ENCODE measurements at regions not wholly inside any gene's neighbourhood (a gene's known extent, or its start where the extent isn't known, plus 50 kb on each side); places are given as distances from the start of the nearest gene placed in this dataset.

DNA sequence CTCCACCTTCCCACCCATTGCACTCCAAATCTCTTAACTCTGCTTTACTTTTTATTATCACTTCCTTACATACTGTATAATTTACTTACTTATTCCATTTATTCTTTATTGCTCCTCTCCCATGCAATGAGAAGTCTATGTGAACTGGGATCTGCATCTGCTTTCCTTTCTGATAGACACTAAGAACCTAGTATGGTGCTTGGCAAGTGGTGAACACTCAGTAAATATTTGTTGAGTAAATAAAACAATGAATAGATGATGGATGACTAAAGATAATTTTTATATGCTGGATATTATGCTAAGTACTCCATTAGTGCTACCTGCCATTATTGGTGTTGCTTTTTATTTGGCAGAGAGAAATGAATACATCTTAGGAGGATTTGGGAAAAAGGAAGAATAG lies 151.0 kb downstream of the TPH2 start:
- Histone ChIP-seq H3K4me3 (ENCODE audit: low read depth, low read length, poor library complexity, severe bottlenecking) (no peak overlapping the region), H3K79me2 (ENCODE audit: insufficient read depth, low read depth, low read length) (no peaks in the 10 kb centered on the region), H3K9me2 (ENCODE audit: insufficient read depth, low read length) (no peaks in the 10 kb centered on the region), H3K27ac (ENCODE audit: low read depth, low read length, poor library complexity, severe bottlenecking) (no peak overlapping the region), H3K36me3 (ENCODE audit: insufficient read depth, low read length) (no peaks in the 10 kb centered on the region), H3K4me1 (ENCODE audit: insufficient read depth, low read length, poor library complexity, severe bottlenecking) (no peaks in the 10 kb centered on the region), H3K9me3 (ENCODE audit: low read length) (no peaks in the 10 kb centered on the region), H2AFZ (ENCODE audit: low read length) (no peak overlapping the region), H3K4me2 (ENCODE audit: low read length) (no peak overlapping the region), H4K20me1 (ENCODE audit: insufficient read depth, low read length) (no peaks in the 10 kb centered on the region)
- POLR2A ChIA-PET = no interaction called here
- TF ChIP-seq, protein P1, sequence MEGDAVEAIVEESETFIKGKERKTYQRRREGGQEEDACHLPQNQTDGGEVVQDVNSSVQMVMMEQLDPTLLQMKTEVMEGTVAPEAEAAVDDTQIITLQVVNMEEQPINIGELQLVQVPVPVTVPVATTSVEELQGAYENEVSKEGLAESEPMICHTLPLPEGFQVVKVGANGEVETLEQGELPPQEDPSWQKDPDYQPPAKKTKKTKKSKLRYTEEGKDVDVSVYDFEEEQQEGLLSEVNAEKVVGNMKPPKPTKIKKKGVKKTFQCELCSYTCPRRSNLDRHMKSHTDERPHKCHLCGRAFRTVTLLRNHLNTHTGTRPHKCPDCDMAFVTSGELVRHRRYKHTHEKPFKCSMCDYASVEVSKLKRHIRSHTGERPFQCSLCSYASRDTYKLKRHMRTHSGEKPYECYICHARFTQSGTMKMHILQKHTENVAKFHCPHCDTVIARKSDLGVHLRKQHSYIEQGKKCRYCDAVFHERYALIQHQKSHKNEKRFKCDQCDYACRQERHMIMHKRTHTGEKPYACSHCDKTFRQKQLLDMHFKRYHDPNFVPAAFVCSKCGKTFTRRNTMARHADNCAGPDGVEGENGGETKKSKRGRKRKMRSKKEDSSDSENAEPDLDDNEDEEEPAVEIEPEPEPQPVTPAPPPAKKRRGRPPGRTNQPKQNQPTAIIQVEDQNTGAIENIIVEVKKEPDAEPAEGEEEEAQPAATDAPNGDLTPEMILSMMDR (conservative IDR thresholded peaks at IDR 0.05; ENCODE audit: low read length) = no peak
- no peak for TF ChIP-seq EZH2phosphoT487 (IDR thresholded peaks at IDR 0.05; ENCODE audit: borderline replicate concordance, low read depth, low read length)
- intact Hi-C loops (cut with micrococcal nuclease; ENCODE audit: unreplicated experiment) = no loop called here
- CTCF ChIA-PET (ENCODE audit: unreplicated experiment) = no interaction called here
- BruUV-seq (replicated peaks) = no TSS peak
- no peak for DNase-seq (ENCODE audit: low spot score)

DNA sequence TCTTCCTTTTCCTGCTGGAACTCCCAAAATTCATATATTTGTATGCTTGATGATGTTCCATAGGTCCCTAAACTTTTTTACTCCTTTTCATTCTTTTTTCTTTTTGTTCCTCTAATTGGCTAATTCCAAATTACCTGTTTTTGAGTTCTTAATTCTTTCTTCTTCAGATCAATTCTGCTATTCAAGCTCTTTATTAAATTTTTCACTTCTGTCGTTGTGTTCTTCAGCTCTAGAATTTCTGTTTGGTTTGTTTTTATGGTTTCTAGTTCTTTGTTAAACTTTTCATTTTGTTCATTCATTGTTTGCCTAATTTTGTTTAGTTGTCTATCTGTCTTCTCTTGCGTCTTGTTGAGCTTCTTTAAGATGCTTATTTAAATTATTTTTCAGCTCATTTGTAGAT lies 154.8 kb downstream of the TPH2 start:
- H3K36me3 ChIP-seq (ENCODE audit: insufficient read depth, low read length) = no peaks in the 10 kb centered on the region
- ChIA-PET CTCF (ENCODE audit: unreplicated experiment) (no interaction called here), POLR2A (interaction anchor here (0.6 kb wide), 1 partner anchor 70 kb away, joined by 4 read pairs; no protein-coding TSS in a partner anchor)
- H3K27ac ChIP-seq (ENCODE audit: low read depth, low read length, poor library complexity, severe bottlenecking) = no peak overlapping the region
- H3K79me2 ChIP-seq (ENCODE audit: insufficient read depth, low read depth, low read length) = no peaks in the 10 kb centered on the region
- H3K4me2 ChIP-seq (ENCODE audit: low read length) = no peak overlapping the region
- no peak for TF ChIP-seq EZH2phosphoT487 (IDR thresholded peaks at IDR 0.05; ENCODE audit: borderline replicate concordance, low read depth, low read length)
- TF ChIP-seq, protein P1 (conservative IDR thresholded peaks at IDR 0.05; ENCODE audit: low read length) = no peak
- H3K4me3 ChIP-seq (ENCODE audit: low read depth, low read length, poor library complexity, severe bottlenecking) = no peak overlapping the region
- no peaks in the 10 kb centered on the region for H3K9me3 ChIP-seq (ENCODE audit: low read length)
- H2AFZ ChIP-seq (ENCODE audit: low read length) = no peak overlapping the region
- intact Hi-C loops (cut with micrococcal nuclease; ENCODE audit: unreplicated experiment) = no loop called here
- H3K9me2 ChIP-seq (ENCODE audit: insufficient read depth, low read length) = no peaks in the 10 kb centered on the region
- no peaks in the 10 kb centered on the region for H3K4me1 ChIP-seq (ENCODE audit: insufficient read depth, low read length, poor library complexity, severe bottlenecking)
- no TSS peak for BruUV-seq (replicated peaks)
- DNase-seq (ENCODE audit: low spot score) = no peak
- H4K20me1 ChIP-seq (ENCODE audit: insufficient read depth, low read length) = no peaks in the 10 kb centered on the region

DNA sequence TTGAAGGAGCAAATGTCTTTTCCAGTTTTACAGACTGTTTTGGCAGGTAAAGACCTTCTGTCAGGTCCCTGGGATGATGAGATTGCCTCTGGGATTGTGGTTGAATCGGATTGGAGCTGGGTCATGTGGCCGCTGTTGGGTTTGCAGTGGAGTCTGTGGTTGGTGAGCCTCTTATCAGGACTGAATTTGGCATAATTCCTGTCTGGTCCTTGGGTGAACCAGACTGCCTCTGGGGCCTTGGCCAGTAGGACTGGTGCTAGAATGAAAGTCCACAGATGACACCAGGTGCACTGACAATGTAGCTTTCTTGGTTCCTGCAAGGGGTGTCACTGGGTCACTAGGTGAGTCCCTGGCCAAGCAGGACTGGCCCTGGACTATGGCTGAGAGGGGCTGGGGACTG lies 155.3 kb downstream of the TPH2 start:
- no TSS peak for BruUV-seq (replicated peaks)
- H3K9me3 ChIP-seq (ENCODE audit: low read length) = no peaks in the 10 kb centered on the region
- H3K36me3 ChIP-seq (ENCODE audit: insufficient read depth, low read length) = no peaks in the 10 kb centered on the region
- ChIA-PET POLR2A (no interaction called here), CTCF (ENCODE audit: unreplicated experiment) (no interaction called here)
- H3K27ac ChIP-seq (ENCODE audit: low read depth, low read length, poor library complexity, severe bottlenecking) = no peak overlapping the region
- TF ChIP-seq, protein P1 (conservative IDR thresholded peaks at IDR 0.05; ENCODE audit: low read length) = no peak
- TF ChIP-seq EZH2phosphoT487 (IDR thresholded peaks at IDR 0.05; ENCODE audit: borderline replicate concordance, low read depth, low read length) = no peak
- H3K4me3 ChIP-seq (ENCODE audit: low read depth, low read length, poor library complexity, severe bottlenecking) = no peak overlapping the region
- DNase-seq (ENCODE audit: low spot score) = no peak
- no peaks in the 10 kb centered on the region for H3K9me2 ChIP-seq (ENCODE audit: insufficient read depth, low read length)
- intact Hi-C loops (cut with micrococcal nuclease; ENCODE audit: unreplicated experiment) = no loop called here
- H3K79me2 ChIP-seq (ENCODE audit: insufficient read depth, low read depth, low read length) = no peaks in the 10 kb centered on the region
- H3K4me2 ChIP-seq (ENCODE audit: low read length) = no peak overlapping the region
- no peaks in the 10 kb centered on the region for H4K20me1 ChIP-seq (ENCODE audit: insufficient read depth, low read length)
- no peak overlapping the region for H2AFZ ChIP-seq (ENCODE audit: low read length)
- H3K4me1 ChIP-seq (ENCODE audit: insufficient read depth, low read length, poor library complexity, severe bottlenecking) = no peaks in the 10 kb centered on the region

All from OCI-LY7 (cell line).